ENCODE measurements at regions not wholly inside any gene's neighbourhood (a gene's known extent, or its start where the extent isn't known, plus 50 kb on each side); places are given as distances from the start of the nearest gene placed in this dataset.

GRCh38 chr12:39065455-39065854 lies 160.1 kb upstream of the CPNE8 start:
- no peak overlapping the region for H2AFZ ChIP-seq (ENCODE audit: low read depth, low read length)
- no TSS peak for BruUV-seq (replicated peaks)

GRCh38 chr12:39064708-39065107 lies 159.3 kb upstream of the CPNE8 start:
- intact Hi-C loops (cut with micrococcal nuclease) = no loop called here
- POLR2A ChIA-PET = no interaction called here

More at GRCh38 chr12:39065455-39065854, 160.1 kb upstream of the CPNE8 start:
- H3K9ac ChIP-seq (ENCODE audit: insufficient read depth in 1 of 2, low read depth in 2 of 2, low read length in 2 of 2) = no peak overlapping the region
- H3K36me3 ChIP-seq (ENCODE audit: control insufficient read depth, insufficient read depth, low read length) = no peaks in the 10 kb centered on the region
- WGBS (ENCODE audit: insufficient coverage, low coverage, missing lambda C conversion rate) = 0% methylated on average over 2 of the region's 2 CpGs
- H3K27ac ChIP-seq (ENCODE audit: extremely low read depth, low read depth, low read length) = no peak overlapping the region
- in situ Hi-C loops (cut with MboI) (no loop called here), intact Hi-C loops (cut with micrococcal nuclease) (no loop called here)
- no peak overlapping the region for H3K4me2 ChIP-seq (ENCODE audit: insufficient read depth, low read length)
- no peaks in the 10 kb centered on the region for H3K9me3 ChIP-seq (replicated peaks; ENCODE audit: control insufficient read depth, insufficient read depth, low read depth, low read length)
- no peaks in the 10 kb centered on the region for H3K27me3 ChIP-seq (ENCODE audit: control insufficient read depth in 2 of 2, insufficient read depth in 2 of 2, low read length in 2 of 2)
- no peak overlapping the region for H3K4me3 ChIP-seq
- ChIA-PET POLR2A (no interaction called here), CTCF (ENCODE audit: low intra/inter-chr PET ratio) (no interaction called here)
- no peak for DNase-seq (ENCODE audit: extremely low read depth in 1 of 4, low spot score in 3 of 4)
- H4K20me1 ChIP-seq (replicated peaks; ENCODE audit: control insufficient read depth, insufficient read depth, low read length) = no peaks in the 10 kb centered on the region
- ATAC-seq = no peak
- no peak for FAIRE-seq
- H3K4me1 ChIP-seq (replicated peaks in 1 of 2; ENCODE audit: control insufficient read depth in 2 of 2, insufficient read depth in 2 of 2, low read length in 2 of 2) = no peaks in the 10 kb centered on the region
- H3K79me2 ChIP-seq (ENCODE audit: control insufficient read depth, insufficient read depth, low read length) = no peaks in the 10 kb centered on the region
- no peaks in the 10 kb centered on the region for H3K9me1 ChIP-seq (ENCODE audit: control insufficient read depth, insufficient read depth, low read length)
- TF ChIP-seq ZNF3 (CRISPR knock-in tag; IDR thresholded peaks at IDR 0.05) (no peak), PHB2 (IDR thresholded peaks at IDR 0.05; ENCODE audit: low read depth) (no peak), CGGBP1 (CRISPR knock-in tag; IDR thresholded peaks at IDR 0.05) (no peak), POLR2G (IDR thresholded peaks at IDR 0.05; ENCODE audit: low read depth, low read length) (no peak), BCOR (IDR thresholded peaks at IDR 0.05) (no peak), EWSR1 (IDR thresholded peaks at IDR 0.05; ENCODE audit: borderline replicate concordance, low read depth, partially characterized antibody) (no peak), ZNF217 (CRISPR knock-in tag; IDR thresholded peaks at IDR 0.05) (no peak), HDAC6 (IDR thresholded peaks at IDR 0.05; ENCODE audit: low read depth, low read length) (no peak)

More at GRCh38 chr12:39064708-39065107, 159.3 kb upstream of the CPNE8 start:
- Histone ChIP-seq H4K20me1 (replicated peaks; ENCODE audit: control insufficient read depth, insufficient read depth, low read length) (no peaks in the 10 kb centered on the region), H3K27me3 (ENCODE audit: control insufficient read depth in 2 of 2, insufficient read depth in 2 of 2, low read length in 2 of 2) (no peaks in the 10 kb centered on the region), H3K9ac (ENCODE audit: insufficient read depth in 1 of 2, low read depth in 2 of 2, low read length in 2 of 2) (no peak overlapping the region), H3K27ac (ENCODE audit: extremely low read depth, low read depth, low read length) (no peak overlapping the region), H3K4me2 (ENCODE audit: insufficient read depth, low read length) (no peak overlapping the region), H2AFZ (ENCODE audit: low read depth, low read length) (no peak overlapping the region), H3K4me1 (replicated peaks in 1 of 2; ENCODE audit: control insufficient read depth in 2 of 2, insufficient read depth in 2 of 2, low read length in 2 of 2) (no peaks in the 10 kb centered on the region), H3K36me3 (ENCODE audit: control insufficient read depth, insufficient read depth, low read length) (no peaks in the 10 kb centered on the region), H3K79me2 (ENCODE audit: control insufficient read depth, insufficient read depth, low read length) (no peaks in the 10 kb centered on the region), H3K4me3 (no peak overlapping the region), H3K9me3 (replicated peaks; ENCODE audit: control insufficient read depth, insufficient read depth, low read depth, low read length) (no peaks in the 10 kb centered on the region), H3K9me1 (ENCODE audit: control insufficient read depth, insufficient read depth, low read length) (no peaks in the 10 kb centered on the region)
- ATAC-seq (no peak), FAIRE-seq (no peak), DNase-seq (ENCODE audit: extremely low read depth in 1 of 4, low spot score in 3 of 4) (no peak)
- no peak for TF ChIP-seq HMG20B (CRISPR knock-in tag; IDR thresholded peaks at IDR 0.05)
- TF ChIP-seq HDAC6 (IDR thresholded peaks at IDR 0.05; ENCODE audit: low read depth, low read length) = no peak
- no peak for TF ChIP-seq SOX6 (IDR thresholded peaks at IDR 0.05)
- no peak for TF ChIP-seq GABPA (tag; conservative IDR thresholded peaks at IDR 0.05; ENCODE audit: low read depth)
- TF ChIP-seq SREBF2 (CRISPR knock-in tag; IDR thresholded peaks at IDR 0.05) = no peak
- TF ChIP-seq RBM17 (IDR thresholded peaks at IDR 0.05; ENCODE audit: borderline replicate concordance, low read depth, low read length) = no peak
- no peak for TF ChIP-seq RFX7 (CRISPR knock-in tag; IDR thresholded peaks at IDR 0.05)
- TF ChIP-seq ILK (tag; IDR thresholded peaks at IDR 0.05; ENCODE audit: borderline replicate concordance, low read depth) = no peak
- no peak for TF ChIP-seq ZC3H8 (IDR thresholded peaks at IDR 0.05)
- no peak for TF ChIP-seq SRSF7 (optimal IDR thresholded peaks at IDR 0.05; ENCODE audit: low read depth, low read length)
- TF ChIP-seq ZBTB34 (CRISPR knock-in tag; IDR thresholded peaks at IDR 0.05) = no peak
- BruUV-seq (replicated peaks) = no TSS peak
- CTCF ChIA-PET (ENCODE audit: low intra/inter-chr PET ratio) = no interaction called here
- in situ Hi-C loops (cut with MboI) = no loop called here
- 1% methylated on average over 7 of the region's 7 CpGs for WGBS (ENCODE audit: insufficient coverage, low coverage, missing lambda C conversion rate)

All from K562 (cell line).